GM23338 (cell line): ENCODE measurements at regions not wholly inside any gene's neighbourhood (a gene's known extent, or its start where the extent isn't known, plus 50 kb on each side); places are given as distances from the start of the nearest gene placed in this dataset.

Source experiments
- CREB1 ChIP-seq: fragments of 250-450 bp; sonication (Bioruptor Pico); IDR thresholded peaks from 2 replicates; pipeline ENCODE4 v1.5.0; 2020; ENCODE audit warnings: low read depth, mild to moderate bottlenecking, moderate library complexity
- CTCF ChIP-seq, 2 experiments: fragments of 200-600 bp in 1 of 2; sonication (generic) in 1 of 2; conservative IDR thresholded peaks; 2 replicates each; pipeline versions ENCODE4 v1.5.1 to v1.6.1; 2016 to 2017; ENCODE audit warnings: antibody characterized with exemption in 2 of 2, low read depth in 2 of 2, mild to moderate bottlenecking in 2 of 2, moderate library complexity in 1 of 2
- ETS1 ChIP-seq: IDR thresholded peaks from 2 replicates; pipeline ENCODE4 v1.6.1; 2016; ENCODE audit warnings: antibody characterized with exemption
- EZH2 ChIP-seq: fragments of 200-600 bp; sonication (generic); IDR thresholded peaks from one replicate; pipeline ENCODE4 v1.8.0; 2017; ENCODE audit warnings: antibody characterized with exemption, mild to moderate bottlenecking, low read depth; ENCODE audit not compliant: unreplicated experiment
- EZH2phosphoT487 ChIP-seq: fragments of 200-600 bp; sonication (generic); IDR thresholded peaks from one replicate; pipeline ENCODE4 v1.8.1; 2018; ENCODE audit warnings: antibody characterized with exemption; ENCODE audit not compliant: unreplicated experiment
- JUNB ChIP-seq: IDR thresholded peaks from one replicate; pipeline ENCODE4 v1.6.1; 2016; ENCODE audit warnings: antibody characterized with exemption; ENCODE audit not compliant: unreplicated experiment
- NANOG ChIP-seq: IDR thresholded peaks from 2 replicates; pipeline ENCODE4 v1.6.1; 2016; ENCODE audit warnings: antibody characterized with exemption, borderline replicate concordance
- POLR2AphosphoS5 ChIP-seq: IDR thresholded peaks from 2 replicates; pipeline ENCODE4 v1.6.1; 2016; ENCODE audit warnings: antibody characterized with exemption, low read depth
- REST ChIP-seq: IDR thresholded peaks from one replicate; pipeline ENCODE4 v1.6.1; 2018; ENCODE audit warnings: antibody characterized with exemption; ENCODE audit not compliant: unreplicated experiment
- ZNF114 ChIP-seq: fragments of 250-450 bp; sonication (Bioruptor Pico); IDR thresholded peaks from 2 replicates; pipeline ENCODE4 v1.5.0; 2020; ENCODE audit warnings: mild to moderate bottlenecking, moderate library complexity
- ZNF462 ChIP-seq: fragments of 250-450 bp; sonication (Bioruptor Pico); IDR thresholded peaks from 2 replicates; pipeline ENCODE4 v1.5.0; 2020; ENCODE audit warnings: mild to moderate bottlenecking, moderate library complexity

GRCh38 chr13:33682020-33682564, 135.9 kb upstream of the RFC3 start:
- TF ChIP-seq CTCF (conservative IDR thresholded peaks at IDR 0.05; ENCODE audit: low read depth in 2 of 2) (no peak), POLR2AphosphoS5 (no peak), EZH2 (no peak), CREB1 (no peak), EZH2phosphoT487 (no peak), ETS1 (no peak), REST (no peak), NANOG (no peak), ZNF462 (CRISPR knock-in tag) (no peak), JUNB (no peak), ZNF114 (CRISPR knock-in tag) (no peak)
